C4-2B (cell line): ENCODE measurements at regions not wholly inside any gene's neighbourhood (a gene's known extent, or its start where the extent isn't known, plus 50 kb on each side); places are given as distances from the start of the nearest gene placed in this dataset.

Experiments
- ZFX ChIP-seq: fragments of 450-650 bp; IDR thresholded peaks from 2 replicates; pipeline ENCODE4 v1.6.1; 2017
- TF ChIP-seq, protein P1 (sequence below): fragments of 450-650 bp; conservative IDR thresholded peaks from 2 replicates; pipeline ENCODE4 v1.5.1; 2017; ENCODE audit warnings: mild to moderate bottlenecking

DNA sequence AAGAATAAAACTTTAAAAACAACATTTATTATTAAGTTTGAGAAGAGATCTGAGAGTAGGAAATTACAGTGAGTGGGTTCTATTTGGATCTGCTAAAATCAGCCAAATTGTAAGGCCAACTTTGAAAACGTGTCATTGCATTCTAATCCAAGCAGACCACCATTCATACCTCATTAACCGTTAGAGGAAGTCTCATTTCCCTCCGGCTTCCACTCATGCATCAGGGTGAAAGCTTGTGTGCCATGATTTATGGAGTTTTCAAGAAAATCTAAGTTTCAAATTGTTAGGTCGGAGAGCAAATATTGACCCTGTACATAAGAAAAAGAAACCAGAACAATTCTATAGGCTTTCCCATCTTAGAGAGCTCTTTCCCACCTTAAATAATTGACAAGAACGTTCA lies 166.6 kb upstream of the NRG3 start:
- TF ChIP-seq, protein P1, sequence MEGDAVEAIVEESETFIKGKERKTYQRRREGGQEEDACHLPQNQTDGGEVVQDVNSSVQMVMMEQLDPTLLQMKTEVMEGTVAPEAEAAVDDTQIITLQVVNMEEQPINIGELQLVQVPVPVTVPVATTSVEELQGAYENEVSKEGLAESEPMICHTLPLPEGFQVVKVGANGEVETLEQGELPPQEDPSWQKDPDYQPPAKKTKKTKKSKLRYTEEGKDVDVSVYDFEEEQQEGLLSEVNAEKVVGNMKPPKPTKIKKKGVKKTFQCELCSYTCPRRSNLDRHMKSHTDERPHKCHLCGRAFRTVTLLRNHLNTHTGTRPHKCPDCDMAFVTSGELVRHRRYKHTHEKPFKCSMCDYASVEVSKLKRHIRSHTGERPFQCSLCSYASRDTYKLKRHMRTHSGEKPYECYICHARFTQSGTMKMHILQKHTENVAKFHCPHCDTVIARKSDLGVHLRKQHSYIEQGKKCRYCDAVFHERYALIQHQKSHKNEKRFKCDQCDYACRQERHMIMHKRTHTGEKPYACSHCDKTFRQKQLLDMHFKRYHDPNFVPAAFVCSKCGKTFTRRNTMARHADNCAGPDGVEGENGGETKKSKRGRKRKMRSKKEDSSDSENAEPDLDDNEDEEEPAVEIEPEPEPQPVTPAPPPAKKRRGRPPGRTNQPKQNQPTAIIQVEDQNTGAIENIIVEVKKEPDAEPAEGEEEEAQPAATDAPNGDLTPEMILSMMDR = no peak
- no peak for TF ChIP-seq ZFX
